K562 (cell line): ENCODE measurements at regions not wholly inside any gene's neighbourhood (a gene's known extent, or its start where the extent isn't known, plus 50 kb on each side); places are given as distances from the start of the nearest gene placed in this dataset.
"Not testable (repeated sequence)": the region's sequence is repeated elsewhere in the genome, so short reads cannot be mapped to it uniquely, and the experiment has no call there.

Experiments
- ATF7 ChIP-seq: fragments of 450-650 bp; IDR thresholded peaks from 2 replicates; pipeline ENCODE4 v1.7.1; 2014; ENCODE audit warnings: mild to moderate bottlenecking, moderate library complexity
- CREB3L1 ChIP-seq: fragments of 450-650 bp; IDR thresholded peaks from 2 replicates; pipeline ENCODE4 v1.6.1; 2014; ENCODE audit warnings: low read depth, mild to moderate bottlenecking, moderate library complexity, borderline replicate concordance
- EP400 ChIP-seq: fragments of 450-650 bp; IDR thresholded peaks from 2 replicates; pipeline ENCODE4 v1.6.1; 2017; ENCODE audit warnings: antibody characterized with exemption, mild to moderate bottlenecking, moderate library complexity
- FOXM1 ChIP-seq, 2 experiments: fragments of 450-650 bp in 1 of 2; sonication (generic) in 1 of 2; formaldehyde crosslinking in 1 of 2; IDR thresholded peaks; 2 replicates each; pipeline versions ENCODE4 v1.6.1 to v1.9.0; 2017 to 2022; ENCODE audit warnings: low read depth in 2 of 2, mild to moderate bottlenecking in 2 of 2, missing genetic modification reagents in 1 of 2, moderate library complexity in 1 of 2
- NCOA1 ChIP-seq: fragments of 450-650 bp; IDR thresholded peaks from 2 replicates; pipeline ENCODE4 v1.6.1; 2016; ENCODE audit warnings: low read depth
- NR2C1 ChIP-seq, 2 experiments: fragments of 450-650 bp; IDR thresholded peaks; 2 replicates each; pipeline ENCODE4 v1.6.1; 2017; ENCODE audit warnings: mild to moderate bottlenecking in 2 of 2, antibody characterized with exemption in 1 of 2, inconsistent platforms in 1 of 2, missing compliant biosample characterization in 1 of 2, missing genetic modification characterization in 1 of 2
- PKNOX1 ChIP-seq: fragments of 450-650 bp; IDR thresholded peaks from 2 replicates; pipeline ENCODE4 v1.6.1; 2016
- POLR2AphosphoS5 ChIP-seq: IDR thresholded peaks from 2 replicates; pipeline ENCODE4 v1.6.1; 2011; ENCODE audit warnings: mild to moderate bottlenecking, low read depth, low read length, moderate library complexity; ENCODE audit not compliant: control insufficient read depth, insufficient read depth
- POLR2B ChIP-seq: fragments of 450-650 bp; IDR thresholded peaks from 2 replicates; pipeline ENCODE4 v1.6.1; 2018; ENCODE audit warnings: low read depth; ENCODE audit not compliant: partially characterized antibody
- STAT5A ChIP-seq: IDR thresholded peaks from 2 replicates; pipeline ENCODE4 v1.6.1; 2012; ENCODE audit warnings: low read length, inconsistent platforms, borderline replicate concordance
- TCF3 ChIP-seq: sonication (generic); formaldehyde crosslinking; IDR thresholded peaks from 2 replicates; pipeline ENCODE4 v1.4.0; 2020; ENCODE audit warnings: mild to moderate bottlenecking, missing genetic modification reagents
- TFAP4 ChIP-seq: sonication (generic); formaldehyde crosslinking; IDR thresholded peaks from 2 replicates; pipeline ENCODE4 v1.8.0; 2022; ENCODE audit warnings: missing genetic modification reagents, mild to moderate bottlenecking, moderate library complexity, borderline replicate concordance
- ZNF318 ChIP-seq, 2 experiments: fragments of 450-650 bp; IDR thresholded peaks; 2 replicates each; pipeline ENCODE4 v1.6.1; 2016; ENCODE audit warnings: mild to moderate bottlenecking in 2 of 2, borderline replicate concordance in 1 of 2, low read depth in 1 of 2, moderate library complexity in 1 of 2
- ZNF766 ChIP-seq: fragments of 200-800 bp; sonication (Bioruptor generic); conservative IDR thresholded peaks from 2 replicates; pipeline ENCODE4 v1.6.1; 2016; ENCODE audit warnings: missing genetic modification characterization, missing compliant biosample characterization

GRCh38 chr11:3516934-3517567, 124.7 kb downstream of the ART5 start (continued):
- TF ChIP-seq ATF7 (peak; percentile 75), STAT5A (peak; percentile 25; the same call in 1 of the 2 replicates), POLR2B (peak; percentile 53), FOXM1 (IDR thresholded peaks at IDR 0.05; ENCODE audit: low read depth) (peak; percentile 48; the same call in 1 of the 2 replicates), ZNF766 (CRISPR knock-in tag) (peak; percentile 89), TFAP4 (CRISPR knock-in tag) (peak; percentile 28; the same call in 1 of the 2 replicates), EP400 (peak; percentile 27; the same call in 1 of the 2 replicates), PKNOX1 (peak; percentile 70), ZNF318 (IDR thresholded peaks at IDR 0.05; ENCODE audit: borderline replicate concordance in 1 of 2, low read depth in 1 of 2) (0 out of 4 replicates have a peak, but pooled peaks of 1 of the 2 experiments have one; percentile 50), POLR2AphosphoS5 (0 out of 2 replicates have a peak, but pooled peaks have one; percentile 19), NCOA1 (0 out of 2 replicates have a peak, but pooled peaks have one; percentile 19), NR2C1 (IDR thresholded peaks at IDR 0.05) (0 out of 2 replicates have a peak, but pooled peaks have one; percentile 20), TCF3 (CRISPR knock-in tag) (peak; percentile 41; the same call in 1 of the 2 replicates), CREB3L1 (peak; percentile 30; the same call in 1 of the 2 replicates)
- TF ChIP-seq FOXM1 (CRISPR knock-in tag; IDR thresholded peaks at IDR 0.05; ENCODE audit: low read depth); NR2C1 (tag; IDR thresholded peaks at IDR 0.05): not testable (repeated sequence)
